ENCODE measurements at regions not wholly inside any gene's neighbourhood (a gene's known extent, or its start where the extent isn't known, plus 50 kb on each side); places are given as distances from the start of the nearest gene placed in this dataset.
"Not testable (repeated sequence)": the region's sequence is repeated elsewhere in the genome, so short reads cannot be mapped to it uniquely, and the experiment has no call there.

GRCh38 chrX:40853004-40853815, 117.9 kb upstream of the MED14 start:
- no peak for DNase-seq (ENCODE audit: low spot score)

- no peak for DNase-seq (ENCODE audit: low spot score)
These were observed 118.4 kb upstream of the MED14 start for GRCh38 chrX:40853816-40854123.

GRCh38 chrX:40854242-40854641, 118.9 kb upstream of the MED14 start:
- no peak for DNase-seq (ENCODE audit: low spot score)

- DNase-seq (ENCODE audit: low spot score) = no peak
These were observed 120.1 kb upstream of the MED14 start for GRCh38 chrX:40855411-40855810.

GRCh38 chrX:40855932-40856515, 120.7 kb upstream of the MED14 start:
- DNase-seq (ENCODE audit: low spot score) = no peak

GRCh38 chrX:40861952-40862554, 126.7 kb upstream of the MED14 start:
- not testable (repeated sequence) for DNase-seq (ENCODE audit: low spot score)

- not testable (repeated sequence) for DNase-seq (ENCODE audit: low spot score)
These were observed 127.9 kb upstream of the MED14 start for GRCh38 chrX:40863260-40863659.

- DNase-seq (ENCODE audit: low spot score) = no peak
These were observed 128.3 kb upstream of the MED14 start for GRCh38 chrX:40863671-40864070.

GRCh38 chrX:40864972-40865371, 129.6 kb upstream of the MED14 start:
- DNase-seq (ENCODE audit: low spot score) = no peak

GRCh38 chrX:40866893-40867292, 131.6 kb upstream of the MED14 start:
- no peak for DNase-seq (ENCODE audit: low spot score)

GRCh38 chrX:40867352-40867751, 132.0 kb upstream of the MED14 start:
- no peak for DNase-seq (ENCODE audit: low spot score)

GRCh38 chrX:40868868-40869267, 133.5 kb upstream of the MED14 start:
- DNase-seq (ENCODE audit: low spot score) = no peak

- DNase-seq (ENCODE audit: low spot score) = not testable (repeated sequence)
These were observed 135.6 kb upstream of the MED14 start for GRCh38 chrX:40870982-40871381.

- DNase-seq (ENCODE audit: low spot score) = no peak
These were observed 136.2 kb upstream of the MED14 start for GRCh38 chrX:40871385-40872082.

GRCh38 chrX:40872351-40872750, 137.0 kb upstream of the MED14 start:
- DNase-seq (ENCODE audit: low spot score) = no peak

- DNase-seq (ENCODE audit: low spot score) = no peak
These were observed 140.1 kb upstream of the MED14 start for GRCh38 chrX:40875476-40875875.

- no peak for DNase-seq (ENCODE audit: low spot score)
These were observed 142.5 kb upstream of the MED14 start for GRCh38 chrX:40877887-40878286.

GRCh38 chrX:40878766-40879165, 143.4 kb upstream of the MED14 start:
- no peak for DNase-seq (ENCODE audit: low spot score)

GRCh38 chrX:40879172-40879571, 143.8 kb upstream of the MED14 start:
- not testable (repeated sequence) for DNase-seq (ENCODE audit: low spot score)

- DNase-seq (ENCODE audit: low spot score) = no peak
These were observed 145.4 kb upstream of the MED14 start for GRCh38 chrX:40880712-40881111.

GRCh38 chrX:40883021-40883619, 147.8 kb upstream of the MED14 start:
- no peak for DNase-seq (ENCODE audit: low spot score)

- no peak for DNase-seq (ENCODE audit: low spot score)
These were observed 150.6 kb upstream of the MED14 start for GRCh38 chrX:40885989-40886388.
